Activated CD8-positive, alpha-beta memory T cell treated with anti-CD3 and anti-CD28 coated beads, Interleukin-2, amount 50 U/mL, for 1 hour (primary cell): ENCODE measurements at regions not wholly inside any gene's neighbourhood (a gene's known extent, or its start where the extent isn't known, plus 50 kb on each side); places are given as distances from the start of the nearest gene placed in this dataset.
"Not testable (repeated sequence)": the region's sequence is repeated elsewhere in the genome, so short reads cannot be mapped to it uniquely, and the experiment has no call there.

Experiments used
- DNase-seq: peaks from one replicate; pipeline ENCODE4 v3.0.0-alpha.2; 2020; ENCODE audit errors: extremely low read depth

DNA sequence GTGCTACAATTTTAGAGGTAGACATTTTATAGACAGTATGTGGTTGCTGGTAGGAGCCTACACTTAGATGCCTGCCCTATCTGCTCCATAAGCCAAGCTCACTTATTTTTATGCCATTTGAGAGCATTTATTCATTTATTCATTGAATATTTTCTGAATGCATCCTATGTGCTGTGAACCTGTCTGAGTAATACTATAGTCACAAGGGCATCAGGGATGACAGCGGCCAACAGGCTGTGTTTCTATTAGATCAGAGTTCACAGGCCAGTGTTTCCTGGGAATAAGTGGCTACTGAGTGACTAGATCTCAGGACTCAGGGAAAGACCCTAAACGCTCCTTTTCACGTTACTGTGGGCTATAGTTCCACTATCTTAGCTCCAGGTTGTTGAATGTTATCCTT lies 235.2 kb upstream of the MSX2 start:
- DNase-seq, result no peak

DNA sequence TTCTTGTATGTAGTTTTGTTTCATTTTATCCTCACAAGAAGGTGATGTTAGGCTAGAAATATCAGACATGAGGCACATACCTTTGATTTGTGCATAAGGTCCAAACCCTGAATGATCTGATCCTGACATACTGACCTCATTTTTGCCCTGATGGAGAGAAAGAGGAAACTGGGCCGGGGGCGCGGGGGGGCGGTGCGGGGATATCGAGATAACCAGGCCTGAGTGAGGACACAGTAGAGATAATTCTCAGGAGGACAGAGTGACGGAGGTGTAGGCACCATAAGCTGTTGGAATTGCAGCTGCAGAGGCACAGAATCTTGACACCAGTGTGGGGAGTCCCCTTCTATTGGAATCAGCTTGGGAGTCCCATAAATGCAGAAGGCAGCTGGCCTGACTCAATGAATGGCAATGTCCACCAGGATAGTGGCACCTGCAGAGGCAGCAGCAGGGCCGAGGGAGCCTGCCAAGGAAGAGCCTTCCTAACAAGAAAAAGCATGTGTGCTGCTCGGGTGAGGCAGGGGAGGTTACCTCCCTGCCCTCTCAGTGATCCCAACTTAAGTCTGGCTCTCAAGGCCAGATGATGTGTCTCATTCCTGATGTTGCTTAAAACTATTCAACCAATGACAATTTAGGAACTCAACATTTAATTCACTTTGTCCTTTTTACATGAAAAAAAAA lies 234.3 kb upstream of the MSX2 start:
- no peak for DNase-seq

DNA sequence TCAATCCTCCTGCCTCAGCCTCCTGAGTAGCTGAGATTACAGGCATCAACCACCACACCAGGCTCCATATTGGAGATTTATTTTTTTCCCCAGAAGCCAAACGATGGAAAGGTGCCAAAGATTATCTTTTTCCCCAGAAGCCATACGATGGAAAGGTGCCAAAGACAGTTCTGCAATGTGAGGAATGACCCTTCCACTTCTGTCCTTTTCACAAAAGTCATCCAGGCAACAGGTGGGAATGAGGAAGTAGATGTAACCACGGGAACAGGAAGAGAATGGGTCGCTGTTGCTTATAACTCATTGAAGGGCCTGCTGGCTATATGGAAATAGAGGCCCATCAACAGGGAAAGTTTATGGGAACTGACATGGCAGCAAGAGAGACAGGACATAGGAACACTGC lies 233.7 kb upstream of the MSX2 start:
- DNase-seq, result no peak

DNA sequence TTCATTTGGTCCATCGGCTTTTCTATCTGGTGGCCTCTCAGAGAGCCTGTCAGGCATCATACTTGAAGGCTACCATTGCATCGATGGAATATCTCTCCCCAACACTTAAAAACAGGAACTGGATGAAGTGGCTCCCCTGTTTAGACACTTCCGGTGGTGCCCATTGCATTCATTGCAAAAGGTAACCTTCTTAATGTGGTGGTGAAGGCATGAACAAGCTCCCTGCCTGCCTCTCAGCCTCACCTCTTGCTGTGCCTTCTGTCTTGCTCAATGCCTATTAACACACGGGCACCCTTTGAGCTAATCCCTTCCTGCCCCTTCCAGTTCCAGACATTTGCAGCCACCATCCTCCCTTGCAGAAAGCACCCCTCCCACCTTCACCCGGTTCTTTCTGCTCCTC lies 233.1 kb upstream of the MSX2 start:
- DNase-seq, result no peak

DNA sequence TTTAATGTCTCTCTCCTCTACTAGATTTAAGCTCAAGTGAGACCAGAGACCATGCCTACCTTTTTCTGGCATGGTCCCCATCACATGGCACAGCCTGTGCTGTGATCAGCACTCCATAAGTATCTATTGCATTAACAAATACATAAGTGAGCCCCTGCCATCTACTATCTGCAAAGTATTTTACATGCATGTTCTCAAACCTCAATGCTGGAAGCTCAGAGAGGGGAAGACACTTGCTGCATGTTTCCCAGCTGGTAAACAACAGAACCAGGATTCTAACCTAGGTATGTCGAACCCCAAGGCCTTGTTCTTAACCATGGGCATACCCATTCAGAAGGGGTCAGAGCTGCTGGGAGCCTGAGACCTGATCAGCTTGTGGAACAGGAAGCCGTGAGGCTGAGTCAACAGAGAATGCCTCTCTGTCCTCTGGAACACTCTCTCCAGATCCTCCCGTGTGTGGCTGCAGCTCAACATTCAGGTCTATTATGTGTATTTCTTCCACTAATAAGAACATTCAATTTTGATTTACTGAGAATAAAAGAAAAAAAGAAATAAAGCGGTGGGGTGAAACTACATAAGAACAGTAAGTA lies 232.5 kb upstream of the MSX2 start:
- DNase-seq, result no peak

DNA sequence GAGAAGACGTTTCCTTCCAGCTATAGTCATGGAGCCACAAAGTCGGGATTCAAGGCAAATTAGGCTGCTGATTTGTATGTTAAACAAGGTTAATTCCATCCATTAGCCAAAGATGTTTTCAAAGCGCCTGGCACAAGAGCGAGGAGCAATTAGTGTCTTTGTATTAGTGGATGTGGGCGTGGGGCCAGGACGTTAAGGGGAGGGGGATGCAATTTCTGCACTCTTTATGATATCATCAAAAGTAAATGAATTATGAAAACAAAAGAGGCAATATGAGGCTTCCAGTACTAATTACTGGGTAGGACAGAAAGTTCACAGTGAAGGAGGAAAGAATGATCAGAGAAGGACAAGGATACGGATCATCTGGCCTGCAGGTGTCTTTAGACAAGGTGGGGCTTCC lies 230.9 kb upstream of the MSX2 start:
- DNase-seq, result no peak

DNA sequence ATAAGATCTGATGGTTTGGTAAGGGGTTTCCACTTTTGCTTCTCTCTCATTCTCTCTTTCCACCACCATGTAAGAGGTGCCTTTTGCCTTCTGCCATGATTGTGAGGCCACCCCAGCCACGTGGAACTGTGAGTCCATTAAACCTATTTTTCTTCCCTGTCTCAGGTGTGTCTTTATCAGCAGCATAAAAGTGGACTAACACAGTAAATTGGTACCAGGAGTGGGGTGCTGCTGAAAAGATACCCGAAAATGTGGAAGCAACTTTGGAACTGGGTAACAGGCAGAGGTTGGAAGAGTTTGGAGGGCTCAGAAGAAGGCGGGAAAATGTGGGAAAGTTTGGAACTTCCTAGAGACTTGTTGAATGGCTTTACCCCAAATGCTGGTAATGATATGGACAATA lies 226.4 kb upstream of the MSX2 start:
- not testable (repeated sequence) for DNase-seq

DNA sequence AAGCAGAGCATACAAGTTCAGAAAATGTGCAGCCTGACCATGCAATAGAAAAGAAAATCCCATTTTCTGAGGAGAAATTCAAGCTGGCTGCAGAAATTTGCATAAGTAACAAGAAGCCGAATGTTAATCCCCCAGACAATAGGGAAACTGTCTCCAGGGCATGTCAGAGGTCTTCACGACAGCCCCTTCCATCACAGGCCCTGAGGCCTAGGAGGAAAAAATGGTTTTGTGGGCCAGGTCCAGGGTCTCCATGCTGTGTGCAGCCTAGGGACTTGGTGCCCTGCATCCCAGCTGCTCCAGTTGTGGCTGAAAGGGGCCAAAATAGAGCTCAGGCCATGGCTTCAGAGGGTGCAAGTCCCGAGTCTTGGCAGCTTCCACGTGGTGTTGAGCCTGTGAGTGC lies 225.8 kb upstream of the MSX2 start:
- DNase-seq, result not testable (repeated sequence)

DNA sequence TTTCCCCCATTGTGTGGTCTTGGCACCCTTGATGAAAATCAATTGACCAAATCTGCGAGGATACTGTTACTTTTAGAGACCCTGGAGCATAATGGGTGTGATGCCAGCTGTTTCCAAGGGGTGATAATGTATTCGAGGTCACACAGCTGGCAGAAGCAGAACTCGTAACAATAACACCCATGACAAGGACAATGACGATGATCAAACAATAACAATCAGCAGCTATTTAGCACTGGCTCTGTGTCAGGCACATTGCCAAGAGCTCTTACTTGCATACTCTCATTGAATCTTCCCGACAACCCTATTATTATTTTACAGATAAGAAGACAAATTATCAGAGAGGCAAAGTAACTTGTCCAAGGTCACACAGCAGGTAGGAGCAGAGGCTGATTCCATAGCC lies 223.7 kb upstream of the MSX2 start:
- DNase-seq, result no peak

DNA sequence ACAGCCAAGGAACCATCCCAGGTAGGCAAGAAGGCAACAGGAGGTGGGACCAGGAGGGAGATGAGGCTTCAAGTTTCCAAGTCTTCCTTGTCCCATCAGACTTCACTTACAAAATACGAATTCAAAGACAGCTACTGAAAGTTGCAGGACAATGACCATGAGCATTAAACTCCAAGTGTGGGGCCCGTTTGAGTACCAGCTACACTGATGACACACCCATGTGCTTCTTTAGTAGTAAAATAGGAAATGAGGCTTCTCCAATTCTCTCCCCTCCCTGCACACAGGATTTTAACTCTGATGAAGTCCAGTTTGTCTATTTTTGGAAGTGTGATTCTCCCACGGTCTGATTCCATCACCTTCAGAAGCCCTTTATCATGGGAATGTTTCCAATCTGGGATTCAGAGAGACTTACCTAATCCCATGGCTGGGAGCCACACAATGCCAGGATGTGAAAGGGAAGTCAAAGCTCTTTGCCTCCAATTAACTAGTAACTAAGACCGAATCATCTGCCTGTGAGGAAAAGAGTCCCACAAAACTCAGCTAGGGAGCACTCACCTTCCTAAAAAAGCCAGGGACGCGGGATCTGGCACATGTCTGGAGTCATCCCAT lies 222.8 kb upstream of the MSX2 start:
- DNase-seq, result no peak

DNA sequence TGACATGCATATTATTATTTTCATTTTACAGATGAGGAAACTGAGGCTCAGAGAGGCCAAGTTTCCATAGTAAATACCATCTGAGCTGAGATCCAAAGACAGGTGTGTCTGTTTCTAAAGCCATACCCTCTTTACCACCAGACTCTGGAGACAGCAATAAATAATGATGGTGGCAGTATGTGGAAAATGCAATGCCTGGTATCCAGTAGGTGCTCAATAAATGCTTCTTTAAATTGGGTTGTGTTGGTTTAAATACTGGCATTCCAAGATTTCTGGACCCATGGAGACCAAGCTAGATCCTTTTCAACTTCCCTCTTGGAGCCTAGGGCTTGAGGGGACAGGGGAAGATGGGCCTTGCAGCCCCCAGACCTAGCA lies 221.3 kb upstream of the MSX2 start:
- DNase-seq, result no peak

DNA sequence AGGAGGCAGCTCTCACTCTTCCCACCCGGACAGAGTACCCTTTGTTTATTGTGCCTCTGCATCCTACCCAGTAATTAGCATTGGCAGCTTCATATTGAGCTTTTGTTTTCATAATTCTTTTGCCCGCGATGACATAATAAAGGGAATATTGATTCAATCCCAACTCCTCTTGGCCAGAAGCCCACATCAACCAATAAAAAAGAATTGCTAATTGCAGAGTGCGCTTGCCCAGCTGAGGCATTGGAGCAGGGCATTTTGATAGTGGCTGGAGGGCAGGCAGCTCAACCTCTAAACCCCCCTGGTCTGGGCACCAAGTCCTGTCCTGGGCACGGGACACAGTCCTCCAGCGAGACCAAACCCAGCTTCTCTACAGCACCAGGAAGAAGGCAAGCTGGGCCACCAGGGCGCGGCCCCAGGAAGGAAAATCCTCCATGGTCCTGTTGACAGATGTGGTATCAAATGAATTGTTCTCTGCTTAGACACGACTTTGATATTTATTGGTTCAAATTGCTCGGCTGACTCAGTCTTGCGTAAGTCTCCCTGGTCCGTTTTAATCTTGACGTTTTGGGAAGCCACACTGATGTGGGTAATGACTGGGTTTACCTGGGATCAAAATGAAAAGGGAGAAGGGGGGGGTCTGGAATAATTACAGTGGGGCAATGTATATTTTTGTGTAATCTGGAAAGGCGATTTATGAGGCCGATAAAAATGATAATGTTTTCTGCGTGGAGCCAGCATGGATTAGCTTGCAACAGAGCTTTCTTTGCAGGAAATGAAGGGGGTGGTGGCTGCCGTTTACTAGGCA lies 220.7 kb upstream of the MSX2 start:
- no peak for DNase-seq

DNA sequence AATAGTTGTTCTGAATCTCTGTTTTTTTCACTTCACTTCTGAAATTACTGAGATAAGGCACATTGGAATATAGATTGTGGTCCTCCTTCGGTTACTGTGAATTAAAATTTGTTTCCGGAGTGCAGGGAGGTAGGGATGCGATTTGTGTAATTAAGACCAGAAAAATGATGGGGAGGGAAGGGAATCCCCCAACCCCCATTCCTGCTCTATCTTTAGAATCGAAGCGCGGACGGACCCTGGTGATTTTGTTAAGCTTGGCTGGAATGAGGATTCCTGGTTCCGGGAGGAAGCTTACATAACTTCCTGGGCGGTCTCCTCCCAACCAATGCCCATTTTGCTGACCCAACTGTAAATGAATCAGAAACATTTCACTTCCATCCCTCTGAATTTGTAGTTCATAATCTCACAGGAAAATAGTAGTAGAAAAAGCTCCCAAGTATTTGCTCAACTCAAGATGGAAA lies 220.1 kb upstream of the MSX2 start:
- DNase-seq, result no peak

DNA sequence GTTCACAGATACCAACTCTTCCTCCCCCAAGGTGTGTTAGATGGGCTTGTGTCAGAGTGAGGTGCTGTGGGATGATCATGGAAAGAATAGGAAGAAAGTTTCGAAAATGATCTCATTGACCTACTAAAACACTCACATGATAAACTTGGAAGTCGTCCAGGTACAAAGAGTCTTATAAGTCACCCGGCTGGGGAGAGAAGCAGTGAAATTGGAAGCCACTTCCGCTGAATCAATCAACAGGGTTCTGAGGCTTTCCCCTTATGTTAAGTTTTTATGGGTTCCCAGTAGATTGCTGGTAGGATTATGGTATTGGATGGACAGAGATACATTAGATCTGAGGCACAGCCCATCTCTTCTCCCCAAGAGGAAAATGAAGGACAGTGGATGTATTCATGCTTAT lies 218.8 kb upstream of the MSX2 start:
- no peak for DNase-seq

DNA sequence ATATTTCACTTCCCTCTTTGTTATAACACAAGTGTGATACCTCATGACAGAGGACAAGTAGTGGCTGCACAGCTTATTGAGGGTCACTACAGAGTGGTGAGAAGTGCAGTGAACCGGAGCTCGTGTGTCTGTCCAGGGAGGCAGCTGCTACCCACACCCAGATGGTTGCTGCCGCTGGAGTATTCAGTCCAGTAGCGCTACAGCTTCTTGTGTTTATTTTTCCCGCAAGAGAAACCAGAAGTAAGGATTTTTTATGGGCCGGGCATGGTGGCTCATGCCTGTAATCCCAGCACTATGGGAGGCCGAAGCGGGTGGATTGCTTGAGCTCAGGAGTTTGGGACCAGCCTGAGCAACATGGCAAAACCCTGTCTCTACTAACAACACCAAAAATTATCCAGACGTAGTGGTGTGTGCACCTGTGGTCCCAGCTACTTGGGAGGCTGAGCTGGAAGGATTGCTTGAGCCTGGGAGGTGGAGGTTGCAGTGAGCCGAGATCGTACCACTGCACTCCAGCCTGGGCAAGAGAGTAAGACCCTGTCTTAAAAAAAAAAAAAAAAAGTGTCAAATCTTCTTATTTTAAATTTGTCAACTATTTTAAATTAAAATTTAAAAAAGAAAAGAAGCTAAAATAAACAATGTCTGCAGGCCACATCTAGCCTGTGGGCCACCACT lies 213.5 kb upstream of the MSX2 start:
- DNase-seq, result not testable (repeated sequence)

DNA sequence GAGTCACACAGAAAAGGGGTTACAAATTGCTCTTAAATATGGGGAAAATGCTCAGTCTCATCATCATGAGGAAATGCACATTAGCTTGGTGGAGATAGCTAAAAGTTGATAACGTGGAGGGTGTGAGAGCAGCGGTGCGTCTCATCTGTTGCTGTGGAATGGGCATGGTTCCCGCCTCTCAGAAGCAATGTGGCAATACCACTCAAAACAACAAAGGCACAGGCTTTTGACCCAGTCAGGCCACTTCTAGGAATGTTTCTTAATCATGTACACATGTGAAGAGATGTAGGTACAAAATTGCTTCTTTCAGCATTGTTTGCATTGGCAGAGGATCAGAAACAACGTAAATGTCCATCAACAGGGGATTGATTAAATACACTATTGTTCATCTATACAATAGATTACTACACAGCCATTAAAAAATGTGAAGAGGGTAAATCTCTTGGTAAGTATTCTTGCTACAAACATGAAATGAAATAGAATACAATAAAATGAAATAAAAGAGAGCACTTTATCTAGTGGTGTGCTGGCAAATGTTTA lies 212.6 kb upstream of the MSX2 start:
- DNase-seq, result no peak

DNA sequence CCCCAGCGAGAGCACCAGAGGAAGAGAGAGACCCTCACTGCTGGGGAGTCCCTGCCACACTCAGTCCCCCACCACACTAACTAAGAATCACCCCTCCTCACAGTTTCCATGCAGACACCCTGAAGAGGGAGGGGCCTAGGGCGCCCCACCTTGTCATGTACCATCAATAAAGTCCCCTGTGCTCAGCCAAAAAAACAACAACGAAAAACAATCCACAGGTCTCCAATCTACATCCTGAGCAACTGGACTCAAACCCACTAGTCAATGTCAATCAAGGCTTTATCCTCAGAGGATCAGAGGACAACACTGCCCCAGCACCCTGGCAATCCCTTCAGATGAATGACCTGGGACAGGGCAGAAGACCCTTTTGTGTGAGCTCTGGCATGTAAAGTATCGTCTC lies 210.1 kb upstream of the MSX2 start:
- DNase-seq, result no peak

DNA sequence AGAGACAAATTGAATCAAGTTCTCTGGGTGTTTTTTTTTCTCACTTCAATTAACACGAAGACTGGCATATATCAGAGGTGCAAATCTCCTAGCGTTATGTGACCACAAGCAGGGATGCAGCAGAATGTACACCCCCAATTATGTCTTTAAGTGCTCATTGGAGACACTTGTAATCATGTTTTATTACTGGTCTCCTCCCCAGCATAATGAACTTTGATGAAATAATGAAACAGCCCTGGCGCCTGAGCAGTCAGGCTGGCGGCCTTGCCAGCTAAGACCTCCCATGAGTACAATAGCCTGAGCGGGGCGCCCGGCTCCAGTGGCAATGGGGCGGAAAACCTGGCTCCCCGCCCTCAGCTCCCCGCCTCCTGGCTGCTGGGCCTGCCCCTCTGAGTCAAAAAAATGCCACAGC lies 209.4 kb upstream of the MSX2 start:
- no peak for DNase-seq

DNA sequence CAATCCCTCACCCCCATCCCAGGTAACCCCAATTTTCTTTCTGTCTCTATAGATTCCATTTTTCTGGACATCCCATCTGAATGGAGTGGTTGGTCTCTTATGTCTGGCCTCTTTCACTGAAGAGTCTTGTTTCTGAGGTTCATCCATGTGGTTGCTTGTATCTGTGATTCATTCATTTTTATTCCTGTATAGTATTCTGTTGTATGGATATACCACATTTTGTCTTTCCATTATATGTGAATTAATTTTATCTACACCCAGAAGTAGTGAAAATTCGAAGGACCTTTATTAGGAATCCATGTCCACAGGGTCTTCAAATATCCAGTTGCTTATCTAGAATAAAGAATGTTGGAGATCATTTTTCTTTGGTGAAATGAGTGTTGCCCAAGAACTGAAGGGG lies 207.6 kb upstream of the MSX2 start:
- no peak for DNase-seq

DNA sequence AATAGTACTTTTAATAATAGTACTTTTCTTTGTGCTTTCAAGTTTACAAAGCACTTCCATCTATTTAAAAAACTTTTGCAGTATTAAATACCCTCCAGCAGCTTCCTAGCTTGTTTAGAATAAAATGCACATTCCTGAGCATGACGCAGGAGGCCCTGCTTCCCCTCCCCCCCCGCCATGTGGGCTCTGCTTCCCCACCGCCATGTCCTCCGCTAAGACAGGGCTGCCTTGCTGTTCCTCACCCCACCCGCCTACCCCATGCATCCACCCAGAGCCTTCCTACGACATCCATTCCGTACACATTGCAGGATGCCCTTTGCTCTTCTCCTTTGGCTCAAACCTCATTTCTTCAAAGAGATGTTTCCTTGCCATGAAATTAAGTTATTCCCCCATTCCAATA lies 205.9 kb upstream of the MSX2 start:
- DNase-seq, result no peak

DNA sequence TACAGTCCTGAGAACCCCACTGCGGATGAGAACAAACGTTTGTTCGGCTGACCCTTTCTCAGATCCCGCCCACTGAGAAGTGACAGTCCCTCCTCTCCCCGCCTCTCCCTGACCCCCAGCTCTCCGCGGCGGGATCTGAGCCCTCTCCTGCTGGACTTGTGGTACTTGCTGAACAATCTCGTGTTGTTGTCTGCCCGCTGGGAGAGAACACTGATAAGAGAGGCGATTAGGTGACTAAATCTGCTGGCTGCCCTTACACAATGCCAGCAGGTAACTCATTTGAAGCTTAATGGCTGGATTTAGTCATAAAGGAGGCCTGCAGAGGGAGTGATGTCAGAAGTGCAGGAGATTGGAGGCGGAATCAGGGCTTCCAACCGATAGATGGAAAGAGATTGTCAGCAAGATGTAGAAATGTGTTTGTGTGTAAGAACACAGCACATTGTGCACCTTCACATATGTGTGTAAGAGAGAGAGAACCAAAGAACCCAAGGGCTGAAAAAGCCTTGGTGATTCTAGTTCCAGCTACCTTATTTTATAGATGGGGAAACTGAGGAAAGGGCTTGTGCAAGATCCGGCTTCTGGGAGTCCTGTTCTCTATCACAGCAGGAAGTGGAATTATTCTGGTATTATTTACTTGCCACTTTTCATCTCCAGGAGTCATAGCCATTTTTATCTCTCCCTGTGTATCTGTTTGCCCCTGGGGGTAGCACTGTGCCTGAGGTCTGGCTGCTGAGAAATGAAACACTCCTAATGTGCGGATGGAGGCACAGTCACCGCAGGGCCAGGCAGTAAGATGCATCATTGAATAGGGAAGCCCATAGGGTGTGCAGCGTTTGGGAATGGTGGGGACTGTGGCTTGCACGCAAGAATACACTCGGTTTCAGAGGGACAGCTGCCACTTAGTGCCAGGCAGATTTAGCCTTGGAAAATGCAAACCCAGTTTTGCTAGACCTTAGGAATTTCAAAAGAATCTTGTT lies 203.7 kb upstream of the MSX2 start:
- DNase-seq, result no peak
